GM21423 (cell line): ENCODE measurements at regions not wholly inside any gene's neighbourhood (a gene's known extent, or its start where the extent isn't known, plus 50 kb on each side); places are given as distances from the start of the nearest gene placed in this dataset.

ENCODE experiments used
- ATAC-seq: cut with Tn5 transposase; IDR thresholded peaks from one replicate; pipeline ENCODE4 v1.9.1; 2021; ENCODE audit warnings: mild to moderate bottlenecking, moderate library complexity; ENCODE audit not compliant: unreplicated experiment

DNA sequence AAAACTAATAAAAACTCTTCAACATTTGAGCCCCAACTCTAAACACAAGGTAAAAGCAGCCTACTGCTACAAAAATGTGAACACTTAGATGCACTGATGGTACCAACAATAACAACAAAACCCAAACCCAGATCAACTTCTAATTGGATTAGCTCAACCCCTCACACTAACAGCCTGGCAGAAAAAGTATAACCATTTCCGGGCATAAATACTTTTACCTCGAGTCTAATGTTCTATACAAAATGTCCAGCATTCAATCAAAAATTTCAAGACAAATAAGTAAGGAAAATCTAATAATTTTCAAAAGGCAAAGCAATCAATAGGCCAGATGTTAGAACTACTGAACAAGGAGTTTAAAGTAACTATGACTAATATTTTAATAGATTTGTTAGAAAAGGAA, 303.3 kb downstream of the ARRDC4 start:
- ATAC-seq = no peak

- no peak for ATAC-seq
Measured at GRCh38 chr15:98266295-98266694, 305.8 kb downstream of the ARRDC4 start.

- ATAC-seq = no peak
Measured at GRCh38 chr15:98268163-98268562, 307.7 kb downstream of the ARRDC4 start.

DNA sequence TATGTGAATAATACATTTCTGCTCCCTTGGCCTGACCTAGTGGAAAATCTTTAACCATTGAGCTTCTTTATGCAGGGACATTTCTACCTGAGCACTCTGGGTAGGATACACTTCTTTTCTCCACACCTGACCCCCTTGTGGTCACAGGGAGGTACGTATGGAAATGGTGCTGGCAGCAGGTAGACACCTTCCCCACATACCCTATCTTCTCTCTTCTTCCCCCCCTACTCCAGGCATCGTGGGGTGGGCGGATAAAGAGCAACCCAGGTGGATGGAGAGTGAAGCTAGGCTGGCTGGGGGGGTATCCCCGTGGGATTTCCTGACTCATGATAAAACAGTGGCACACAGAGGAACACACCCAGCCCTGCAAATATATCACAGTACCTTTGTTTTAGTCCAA, 312.1 kb downstream of the ARRDC4 start:
- no peak for ATAC-seq

- no peak for ATAC-seq
Measured at GRCh38 chr15:98276018-98276417, 315.5 kb downstream of the ARRDC4 start.

GRCh38 chr15:98277602-98278001, 317.1 kb downstream of the ARRDC4 start:
- ATAC-seq = no peak

GRCh38 chr15:98280284-98280975, 319.9 kb downstream of the ARRDC4 start:
- ATAC-seq = no peak

DNA sequence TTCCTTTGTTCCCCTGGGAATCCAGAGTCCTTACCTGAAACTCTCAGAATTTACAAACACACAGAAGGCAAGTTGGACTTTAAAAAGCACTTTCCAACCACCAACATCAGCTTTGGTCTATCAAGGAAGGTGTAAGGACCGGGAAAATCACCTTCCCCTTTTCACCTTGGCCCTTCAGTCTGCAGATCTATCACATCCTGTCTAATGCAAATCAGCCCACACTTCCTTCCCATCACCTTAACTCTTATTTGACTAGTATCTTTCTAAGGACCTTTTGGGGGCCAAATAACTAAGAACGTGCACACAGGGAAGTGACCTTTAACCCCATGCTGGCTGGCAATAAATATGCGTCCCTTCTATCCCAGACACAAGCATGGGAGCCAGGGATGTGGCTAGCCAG, 320.6 kb downstream of the ARRDC4 start:
- ATAC-seq = peak; percentile 47

DNA sequence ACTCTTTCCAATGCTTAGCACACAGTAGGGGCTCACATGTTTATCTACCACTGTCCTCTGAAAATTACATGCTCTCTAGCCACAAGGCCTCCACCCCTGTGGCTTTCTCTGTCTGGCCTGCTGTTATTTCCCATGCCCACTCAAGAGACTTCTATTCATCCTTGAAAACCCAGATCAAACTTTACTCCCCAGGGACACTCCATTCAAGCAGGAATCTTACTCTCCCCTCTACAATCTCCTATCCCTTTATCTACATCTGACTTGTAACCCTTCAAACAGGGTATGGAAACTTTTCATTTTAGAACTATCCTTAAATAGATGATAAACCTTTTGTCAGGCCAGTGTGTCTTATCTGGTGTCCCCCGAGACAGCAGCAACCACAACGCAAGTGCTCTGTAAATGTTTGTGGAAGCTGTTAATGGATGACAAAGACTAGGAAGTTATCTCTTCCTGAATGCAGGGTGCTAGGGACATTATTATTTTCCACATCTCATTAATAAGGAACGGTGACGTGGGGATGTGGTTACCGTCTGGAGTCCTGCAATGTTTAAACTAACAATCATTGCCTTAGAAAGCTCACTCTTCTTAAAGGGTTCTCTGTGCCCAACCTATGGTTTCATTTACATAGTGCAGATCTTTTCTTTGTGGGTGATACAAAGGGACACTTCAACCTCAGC, 322.3 kb downstream of the ARRDC4 start:
- ATAC-seq = peak; percentile 61

GRCh38 chr15:98286200-98286599, 325.7 kb downstream of the ARRDC4 start:
- ATAC-seq = no peak

DNA sequence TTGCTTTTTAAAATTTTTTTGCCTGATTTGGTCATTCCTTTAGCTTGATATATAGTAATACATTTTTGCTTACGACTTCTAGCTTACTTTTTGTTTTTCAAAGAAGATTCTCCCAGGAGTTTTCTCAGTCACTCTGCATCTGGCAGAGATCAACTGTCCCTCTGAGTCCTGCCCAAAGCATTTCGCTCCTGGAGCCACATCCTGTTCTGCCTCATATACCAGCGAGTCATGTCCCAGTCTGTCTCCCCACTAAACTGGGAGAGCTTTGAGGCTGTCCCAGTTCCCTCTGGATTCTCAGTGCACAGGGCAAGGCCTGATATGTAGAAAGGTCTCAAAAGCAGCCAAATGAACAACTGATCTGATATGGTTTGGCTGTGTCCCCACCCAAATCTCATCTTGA, 326.3 kb downstream of the ARRDC4 start:
- ATAC-seq = no peak

- no peak for ATAC-seq
Measured at GRCh38 chr15:98288091-98288590, 327.6 kb downstream of the ARRDC4 start.

DNA sequence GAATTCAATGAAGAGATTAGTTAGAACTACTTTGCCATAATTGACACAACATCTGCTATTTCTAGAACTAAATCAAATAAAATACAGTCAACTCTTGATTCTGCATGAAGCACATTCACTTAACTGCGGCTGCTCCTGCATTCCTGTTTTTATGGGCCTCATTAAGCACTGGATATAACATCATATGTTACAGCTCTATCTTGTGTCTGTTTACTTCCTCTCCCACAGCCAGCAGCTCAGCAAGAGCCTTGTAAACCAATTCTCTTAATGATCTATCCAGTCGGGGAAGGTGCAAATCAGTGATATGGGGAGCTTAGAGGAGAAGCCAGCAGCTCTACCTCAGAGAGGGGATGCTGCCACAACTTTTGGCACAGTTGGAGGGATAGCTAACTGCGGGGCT, 329.2 kb downstream of the ARRDC4 start:
- ATAC-seq = no peak

DNA sequence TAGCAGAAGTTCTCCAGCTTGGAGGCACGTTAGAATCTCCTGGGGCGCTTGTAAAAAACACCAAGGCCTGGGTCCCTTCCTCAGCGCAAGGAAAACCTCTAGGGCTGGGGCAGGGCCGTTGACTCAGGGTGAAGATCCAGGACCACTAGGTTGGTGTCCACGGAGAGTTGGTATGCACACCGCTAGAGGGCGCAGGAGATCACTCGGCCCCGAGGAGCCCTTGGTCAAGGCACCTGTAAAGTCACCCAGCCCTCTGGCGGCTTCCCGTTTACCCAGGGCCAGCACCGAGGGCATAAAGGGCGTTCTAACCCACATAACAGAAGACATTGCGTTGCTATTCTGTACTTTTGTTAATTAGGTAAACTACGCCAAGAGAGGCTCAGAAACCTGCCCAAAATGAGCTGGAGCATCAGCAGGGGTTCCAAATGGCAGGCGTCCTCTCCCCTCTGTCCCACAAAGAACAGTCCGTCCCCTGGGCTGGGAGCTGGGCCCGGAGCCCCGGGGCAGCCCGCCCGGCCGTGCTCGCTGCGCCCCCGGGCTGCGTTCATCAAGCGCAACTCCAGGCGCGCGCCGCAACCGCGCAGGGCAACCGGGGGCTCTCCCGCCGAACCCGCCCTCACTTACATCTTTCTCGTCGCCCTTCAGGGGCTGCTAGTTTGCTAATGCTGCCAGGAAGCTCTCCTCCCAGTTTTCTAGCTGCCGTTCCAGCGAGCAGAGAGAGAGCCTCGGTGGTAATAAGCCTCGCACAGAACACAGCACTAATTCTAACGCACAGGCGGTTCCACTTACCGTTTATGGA, 332.1 kb downstream of the ARRDC4 start:
- ATAC-seq = peak; percentile 76

DNA sequence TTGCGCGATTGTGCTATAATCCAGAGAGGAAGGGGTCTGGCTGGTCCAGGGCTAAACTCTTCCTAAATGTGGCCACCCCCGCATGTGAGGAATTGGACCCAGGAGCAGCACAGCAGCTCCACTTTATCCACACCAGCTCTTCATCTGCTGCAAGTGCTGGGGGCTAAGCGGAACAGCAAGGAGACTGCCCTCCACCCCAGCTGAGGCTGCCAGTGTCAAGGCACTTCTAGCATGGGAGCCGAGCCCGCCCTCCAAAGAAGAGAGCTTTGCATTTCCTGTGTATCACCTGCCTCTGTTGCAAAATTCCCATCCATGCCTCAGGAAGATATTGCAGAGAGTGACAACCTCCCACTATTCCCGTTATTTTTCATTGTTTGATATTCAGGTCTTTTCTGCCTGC, 333.6 kb downstream of the ARRDC4 start:
- no peak for ATAC-seq

DNA sequence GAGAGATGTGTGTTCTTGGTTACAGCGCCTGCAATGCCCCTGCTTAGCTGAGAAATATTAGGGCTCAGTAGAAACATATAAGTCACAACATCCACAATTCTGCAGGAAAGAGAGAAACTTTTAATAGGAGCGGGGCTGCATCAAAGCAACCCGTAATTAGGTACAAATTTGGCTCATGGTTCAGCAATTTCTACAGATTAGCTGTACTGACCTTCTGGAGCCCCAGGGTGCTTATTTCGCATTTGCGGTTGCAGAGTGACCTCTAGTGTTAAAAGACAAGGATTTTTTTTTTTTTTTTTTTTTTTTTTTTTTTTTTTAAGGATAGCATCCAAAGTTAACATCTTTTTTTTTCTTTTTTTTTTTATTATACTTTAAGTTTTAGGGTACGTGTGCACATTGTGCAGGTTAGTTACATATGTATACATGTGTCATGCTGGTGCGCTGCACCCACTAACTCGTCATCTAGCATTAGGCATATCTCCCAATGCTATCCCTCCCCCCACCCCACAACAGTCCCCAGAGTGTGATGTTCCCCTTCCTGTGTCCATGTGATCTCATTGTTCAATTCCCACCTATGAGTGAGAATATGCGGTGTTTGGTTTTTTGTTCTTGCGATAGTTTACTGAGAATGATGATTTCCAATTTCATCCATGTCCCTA, 334.7 kb downstream of the ARRDC4 start:
- peak; percentile 43 for ATAC-seq

GRCh38 chr15:98296653-98297052, 336.1 kb downstream of the ARRDC4 start:
- no peak for ATAC-seq

- ATAC-seq = no peak
Measured at GRCh38 chr15:98304371-98304770, 343.9 kb downstream of the ARRDC4 start.

GRCh38 chr15:98308117-98308516, 340.2 kb upstream of the IGF1R start:
- no peak for ATAC-seq

- ATAC-seq = peak; percentile 87
Measured at GRCh38 chr15:98311566-98312188, 336.7 kb upstream of the IGF1R start.

- ATAC-seq = no peak
Measured at GRCh38 chr15:98312913-98313312, 335.4 kb upstream of the IGF1R start.
